PC-3 (cell line): ENCODE measurements at regions not wholly inside any gene's neighbourhood (a gene's known extent, or its start where the extent isn't known, plus 50 kb on each side); places are given as distances from the start of the nearest gene placed in this dataset.

Experiments used
- ATAC-seq: fragments of 200-7000 bp; cut with Tn5 transposase; 2 replicates; pipeline ENCODE4 v1.9.1; 2020; ENCODE audit warnings: mild to moderate bottlenecking, moderate library complexity
- BruUV-seq: library from RNA; stranded (reverse); fragments of 400-500 nt; replicated peaks from 2 replicates; lab custom pipeline; 2021; lab: Mats Ljungman, UMichigan
- CTCF ChIA-PET: fragments of 300-600 bp; sonication (Branson Sonifier 250); formaldehyde crosslinking; loops from one replicate; lab custom pipeline; 2022; ENCODE audit warnings: antibody characterized with exemption; lab: Charles Lee
- POLR2A ChIA-PET: fragments of 300-600 bp; sonication (Branson Sonifier 250); formaldehyde crosslinking; loops from one replicate; lab custom pipeline; 2022; ENCODE audit warnings: antibody characterized with exemption; ENCODE audit not compliant: unreplicated experiment; lab: Charles Lee
- DNase-seq: peaks from one replicate; pipeline ENCODE4 v3.0.0-alpha.2; 2015
- H2AFZ ChIP-seq: fragments of 300-600 bp; sonication (generic); 2 replicates; pipeline ENCODE4 v1.6.0; 2016; ENCODE audit warnings: antibody characterized with exemption, low read length
- H3F3A ChIP-seq: fragments of 300-600 bp; sonication (generic); one replicate; pipeline ENCODE4 v1.6.0; 2017; ENCODE audit warnings: antibody characterized with exemption, low read length, control low read depth, mild to moderate bottlenecking; ENCODE audit not compliant: unreplicated experiment
- H3K27ac ChIP-seq: fragments of 300-600 bp; sonication (generic); 2 replicates; pipeline ENCODE4 v1.5.1; 2016; ENCODE audit warnings: mild to moderate bottlenecking, low read length
- H3K27me3 ChIP-seq: fragments of 300-600 bp; sonication (generic); 2 replicates; pipeline ENCODE4 v1.6.1; 2016; ENCODE audit warnings: low read length, mixed read lengths
- H3K36me3 ChIP-seq: fragments of 300-600 bp; sonication (generic); 2 replicates; pipeline ENCODE4 v1.6.1; 2016; ENCODE audit warnings: low read depth, mixed run types, low read length, mixed read lengths
- H3K4me1 ChIP-seq: fragments of 300-600 bp; sonication (generic); 2 replicates; pipeline ENCODE4 v1.5.1; 2016; ENCODE audit warnings: low read length; ENCODE audit not compliant: insufficient read depth
- H3K4me2 ChIP-seq: fragments of 300-600 bp; sonication (generic); 2 replicates; pipeline ENCODE4 v1.6.0; 2016; ENCODE audit warnings: low read length
- H3K4me3 ChIP-seq: fragments of 300-600 bp; sonication (generic); 2 replicates; pipeline ENCODE4 v1.5.1; 2016; ENCODE audit warnings: mild to moderate bottlenecking, low read length, mixed read lengths
- H3K79me2 ChIP-seq: fragments of 300-600 bp; sonication (generic); 2 replicates; pipeline ENCODE4 v1.6.1; 2017; ENCODE audit warnings: low read length, mixed read lengths
- H3K9ac ChIP-seq: fragments of 300-600 bp; sonication (generic); 2 replicates; pipeline ENCODE4 v1.6.0; 2016; ENCODE audit warnings: mild to moderate bottlenecking, low read length
- H3K9me2 ChIP-seq: fragments of 300-600 bp; sonication (generic); replicated peaks from 2 replicates; pipeline ENCODE4 v1.6.1; 2016; ENCODE audit warnings: mixed run types, low read length, mixed read lengths
- H3K9me3 ChIP-seq: fragments of 300-600 bp; sonication (generic); 2 replicates; pipeline ENCODE4 v1.6.1; 2016; ENCODE audit warnings: low read length, mixed read lengths
- H4K20me1 ChIP-seq: fragments of 300-600 bp; sonication (generic); 2 replicates; pipeline ENCODE4 v1.6.1; 2016; ENCODE audit warnings: low read length, mixed read lengths
- EZH2 ChIP-seq: fragments of 300-600 bp; sonication (generic); IDR thresholded peaks from one replicate; pipeline ENCODE4 v1.6.1; 2017; ENCODE audit warnings: antibody characterized with exemption, mild to moderate bottlenecking, low read length; ENCODE audit not compliant: unreplicated experiment
- EZH2phosphoT487 ChIP-seq: fragments of 300-600 bp; sonication (generic); IDR thresholded peaks from 2 replicates; pipeline ENCODE4 v1.6.1; 2018; ENCODE audit warnings: mild to moderate bottlenecking, antibody characterized with exemption, low read length, borderline replicate concordance
- intact Hi-C: fragments of 100-400 bp; cut with micrococcal nuclease; formaldehyde crosslinking; loops from 2 replicates; pipeline ENCODE4 v1.9.0; 2023
- TF ChIP-seq, protein P1 (sequence below): fragments of 300-600 bp; sonication (generic); conservative IDR thresholded peaks from 2 replicates; pipeline ENCODE4 v1.5.1; 2017; ENCODE audit warnings: antibody characterized with exemption, low read depth, mild to moderate bottlenecking, low read length

DNA sequence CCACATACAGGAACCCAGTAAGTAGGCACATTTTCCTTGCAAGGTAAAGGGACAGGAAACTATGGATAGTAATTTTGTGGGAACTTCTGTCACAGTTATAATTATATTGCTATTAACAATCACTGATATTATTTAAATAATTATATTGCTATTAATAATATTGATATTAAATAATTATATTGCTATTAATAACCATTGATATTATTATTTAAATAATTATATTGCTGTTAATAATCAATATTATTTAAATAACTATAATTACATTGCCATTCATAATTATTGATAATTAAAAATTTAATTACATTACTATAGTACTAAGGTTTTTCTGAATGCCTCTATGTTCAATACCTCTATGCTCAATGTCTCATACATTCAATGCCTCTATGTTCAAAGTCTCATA lies 385.6 kb upstream of the SGCD start:
- H4K20me1 ChIP-seq, result no peaks in the 10 kb centered on the region
- no peaks in the 10 kb centered on the region for H3F3A ChIP-seq
- H3K4me1 ChIP-seq, result no peaks in the 10 kb centered on the region
- H3K79me2 ChIP-seq, result no peaks in the 10 kb centered on the region
- ATAC-seq (no peak), DNase-seq (no peak)
- H3K4me3 ChIP-seq, result no peak overlapping the region
- no peaks in the 10 kb centered on the region for H3K9me2 ChIP-seq
- no peak overlapping the region for H3K27ac ChIP-seq
- no peak overlapping the region for H2AFZ ChIP-seq
- no peak overlapping the region for H3K9ac ChIP-seq
- no peaks in the 10 kb centered on the region for H3K9me3 ChIP-seq
- H3K4me2 ChIP-seq, result no peak overlapping the region
- CTCF ChIA-PET, result no interaction called here
- POLR2A ChIA-PET, result no interaction called here
- no TSS peak for BruUV-seq
- H3K27me3 ChIP-seq, result no peaks in the 10 kb centered on the region
- intact Hi-C loops, result loop anchor here (5.0 kb wide), 1 partner anchor 1191 kb away; no protein-coding TSS in a partner anchor
- no peak for TF ChIP-seq EZH2phosphoT487
- TF ChIP-seq, protein P1, sequence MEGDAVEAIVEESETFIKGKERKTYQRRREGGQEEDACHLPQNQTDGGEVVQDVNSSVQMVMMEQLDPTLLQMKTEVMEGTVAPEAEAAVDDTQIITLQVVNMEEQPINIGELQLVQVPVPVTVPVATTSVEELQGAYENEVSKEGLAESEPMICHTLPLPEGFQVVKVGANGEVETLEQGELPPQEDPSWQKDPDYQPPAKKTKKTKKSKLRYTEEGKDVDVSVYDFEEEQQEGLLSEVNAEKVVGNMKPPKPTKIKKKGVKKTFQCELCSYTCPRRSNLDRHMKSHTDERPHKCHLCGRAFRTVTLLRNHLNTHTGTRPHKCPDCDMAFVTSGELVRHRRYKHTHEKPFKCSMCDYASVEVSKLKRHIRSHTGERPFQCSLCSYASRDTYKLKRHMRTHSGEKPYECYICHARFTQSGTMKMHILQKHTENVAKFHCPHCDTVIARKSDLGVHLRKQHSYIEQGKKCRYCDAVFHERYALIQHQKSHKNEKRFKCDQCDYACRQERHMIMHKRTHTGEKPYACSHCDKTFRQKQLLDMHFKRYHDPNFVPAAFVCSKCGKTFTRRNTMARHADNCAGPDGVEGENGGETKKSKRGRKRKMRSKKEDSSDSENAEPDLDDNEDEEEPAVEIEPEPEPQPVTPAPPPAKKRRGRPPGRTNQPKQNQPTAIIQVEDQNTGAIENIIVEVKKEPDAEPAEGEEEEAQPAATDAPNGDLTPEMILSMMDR, result no peak
- no peaks in the 10 kb centered on the region for H3K36me3 ChIP-seq

DNA sequence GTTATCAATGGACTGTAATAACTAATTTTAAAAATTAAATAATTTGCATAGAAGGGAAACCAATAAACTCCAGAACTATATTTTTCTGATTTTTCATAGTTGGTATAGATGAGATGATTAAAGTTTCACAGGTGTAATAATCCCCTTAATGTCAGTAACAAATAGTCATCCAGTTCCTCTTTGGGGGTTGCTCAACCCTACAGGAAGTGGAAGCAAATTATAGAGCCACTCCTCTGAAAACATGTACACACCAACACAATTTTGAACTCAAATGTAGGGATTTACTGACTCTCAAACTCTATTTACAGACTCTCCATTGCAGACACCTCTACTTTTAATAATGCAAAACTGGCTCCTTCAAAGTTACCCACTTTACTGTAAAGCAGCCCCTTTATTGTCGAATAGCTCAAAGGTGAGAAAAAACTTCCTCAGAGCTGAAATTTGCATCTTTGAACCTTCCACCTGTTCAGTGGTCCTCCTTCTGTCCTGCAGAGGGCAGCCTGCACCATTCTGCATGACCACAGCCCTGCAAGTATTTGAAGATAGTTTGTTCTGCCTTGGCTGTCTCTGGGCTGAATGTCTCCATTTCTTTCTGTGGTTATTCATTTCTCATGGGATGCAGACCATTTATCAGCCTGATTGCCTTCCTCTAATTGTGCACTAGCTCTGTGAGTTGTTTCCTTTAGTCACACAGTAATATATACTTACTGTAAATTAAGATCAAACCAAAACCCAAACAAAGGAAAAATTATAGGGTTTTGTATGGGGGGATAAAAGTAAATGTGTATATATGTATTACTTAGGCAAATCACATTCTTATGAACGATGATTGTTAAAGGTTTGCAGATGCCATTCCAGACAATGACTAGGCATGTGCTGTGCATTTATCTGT lies 383.2 kb upstream of the SGCD start:
- H3K36me3 ChIP-seq, result no peaks in the 10 kb centered on the region
- POLR2A ChIA-PET, result no interaction called here
- no peaks in the 10 kb centered on the region for H3K9me2 ChIP-seq
- no peaks in the 10 kb centered on the region for H4K20me1 ChIP-seq
- no peaks in the 10 kb centered on the region for H3K79me2 ChIP-seq
- H3K4me3 ChIP-seq, result no peak overlapping the region
- no peak overlapping the region for H3K27ac ChIP-seq
- H3K27me3 ChIP-seq, result no peaks in the 10 kb centered on the region
- DNase-seq (peak; percentile 2), ATAC-seq (no peak)
- no peak overlapping the region for H3K4me2 ChIP-seq
- no peak overlapping the region for H2AFZ ChIP-seq
- H3K9me3 ChIP-seq, result no peaks in the 10 kb centered on the region
- no peaks in the 10 kb centered on the region for H3K4me1 ChIP-seq
- intact Hi-C loops, result loop anchor here (5.0 kb wide), 1 partner anchor 1189 kb away; no protein-coding TSS in a partner anchor
- CTCF ChIA-PET, result no interaction called here
- BruUV-seq, result no TSS peak
- no peak overlapping the region for H3K9ac ChIP-seq
- no peaks in the 10 kb centered on the region for H3F3A ChIP-seq
- no peak for TF ChIP-seq EZH2phosphoT487
- no peak for TF ChIP-seq EZH2
- TF ChIP-seq, protein P1, result peak; percentile 44

DNA sequence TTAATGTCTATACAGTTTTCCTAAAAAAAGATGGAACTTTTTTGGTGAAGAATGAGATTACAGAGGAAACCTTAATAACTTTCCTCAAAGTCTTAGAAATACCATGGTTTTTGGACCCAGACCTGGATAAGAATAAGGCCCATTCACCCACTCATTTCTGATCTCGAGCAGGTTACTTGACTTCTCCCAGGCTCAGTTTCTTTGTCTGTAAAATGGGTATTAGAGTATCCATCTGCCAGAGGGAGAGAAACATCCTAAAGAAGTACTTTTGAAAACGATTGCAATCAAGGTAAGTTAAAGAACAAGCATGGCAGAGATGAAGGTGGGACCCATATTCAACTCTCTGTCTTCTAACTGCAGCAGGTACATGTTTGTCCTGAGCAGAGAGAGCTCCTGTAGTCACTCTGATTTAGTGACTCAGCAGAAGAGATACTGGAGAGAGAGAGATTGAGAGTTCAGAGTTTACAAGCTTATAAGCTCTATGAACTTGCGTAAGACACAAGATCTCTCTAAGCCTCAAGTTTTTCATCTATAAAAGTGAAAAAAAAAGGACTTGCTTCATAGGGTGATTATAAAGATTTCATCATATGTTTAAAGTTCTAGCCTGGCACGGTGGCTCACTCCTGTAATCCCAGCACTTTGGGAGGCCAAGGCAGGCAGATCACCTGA lies 379.4 kb upstream of the SGCD start:
- Histone ChIP-seq H3K27ac (no peak overlapping the region), H3K27me3 (no peaks in the 10 kb centered on the region), H3K36me3 (no peaks in the 10 kb centered on the region), H3K4me3 (no peak overlapping the region), H3K9me3 (no peaks in the 10 kb centered on the region), H3K4me1 (no peaks in the 10 kb centered on the region), H3K9me2 (no peaks in the 10 kb centered on the region), H2AFZ (no peak overlapping the region), H3K4me2 (no peak overlapping the region), H3F3A (no peaks in the 10 kb centered on the region), H3K9ac (no peak overlapping the region), H3K79me2 (no peaks in the 10 kb centered on the region), H4K20me1 (no peaks in the 10 kb centered on the region)
- ChIA-PET POLR2A (no interaction called here), CTCF (no interaction called here)
- DNase-seq, result no peak
- no peak for ATAC-seq
- no TSS peak for BruUV-seq
- TF ChIP-seq EZH2 (no peak), EZH2phosphoT487 (no peak)
- TF ChIP-seq, protein P1, result no peak
- intact Hi-C loops, result no loop called here
